GM21367 (cell line): ENCODE measurements at regions not wholly inside any gene's neighbourhood (a gene's known extent, or its start where the extent isn't known, plus 50 kb on each side); places are given as distances from the start of the nearest gene placed in this dataset.
"Not testable (repeated sequence)": the region's sequence is repeated elsewhere in the genome, so short reads cannot be mapped to it uniquely, and the experiment has no call there.

ENCODE experiments used
- ATAC-seq: cut with Tn5 transposase; IDR thresholded peaks from one replicate; pipeline ENCODE4 v1.9.1; 2021; ENCODE audit not compliant: unreplicated experiment

GRCh38 chr5:81830596-81830995, 79.7 kb upstream of the SSBP2 start:
- ATAC-seq: no peak

- ATAC-seq: no peak
These were observed 78.3 kb upstream of the SSBP2 start for GRCh38 chr5:81829242-81829641.

- no peak for ATAC-seq
These were observed 76.6 kb upstream of the SSBP2 start for GRCh38 chr5:81827500-81827899.

- no peak for ATAC-seq
These were observed 75.2 kb upstream of the SSBP2 start for GRCh38 chr5:81826128-81826527.

- no peak for ATAC-seq
These were observed 74.3 kb upstream of the SSBP2 start for GRCh38 chr5:81825237-81825636.

GRCh38 chr5:81823736-81824135, 72.8 kb upstream of the SSBP2 start:
- ATAC-seq: not testable (repeated sequence)

GRCh38 chr5:81820863-81821262, 70.0 kb upstream of the SSBP2 start:
- ATAC-seq: no peak

- no peak for ATAC-seq
These were observed 69.4 kb upstream of the SSBP2 start for GRCh38 chr5:81820318-81820636.

- ATAC-seq: no peak
These were observed 68.8 kb upstream of the SSBP2 start for GRCh38 chr5:81819556-81820317.

- no peak for ATAC-seq
These were observed 67.1 kb upstream of the SSBP2 start for GRCh38 chr5:81817980-81818379.

- ATAC-seq: no peak
These were observed 66.2 kb upstream of the SSBP2 start for GRCh38 chr5:81817086-81817485.

GRCh38 chr5:81815321-81815720, 64.4 kb upstream of the SSBP2 start:
- ATAC-seq: no peak

- ATAC-seq: no peak
These were observed 57.2 kb upstream of the SSBP2 start for GRCh38 chr5:81808106-81808505.

GRCh38 chr5:81805086-81805485, 54.2 kb upstream of the SSBP2 start:
- ATAC-seq: no peak

GRCh38 chr5:81803812-81804211, 52.9 kb upstream of the SSBP2 start:
- ATAC-seq: no peak

- ATAC-seq: no peak
These were observed 51.7 kb upstream of the SSBP2 start for GRCh38 chr5:81802625-81803024.

- no peak for ATAC-seq
These were observed 51.1 kb upstream of the SSBP2 start for GRCh38 chr5:81802020-81802419.

GRCh38 chr5:81800797-81801196, 49.9 kb upstream of the SSBP2 start:
- ATAC-seq: no peak
